HCT116 (cell line): ENCODE measurements at regions not wholly inside any gene's neighbourhood (a gene's known extent, or its start where the extent isn't known, plus 50 kb on each side); places are given as distances from the start of the nearest gene placed in this dataset.

Experiments
- ATAC-seq: fragments of 200-7000 bp; cut with Tn5 transposase; 2 replicates; pipeline ENCODE4 v1.9.1; 2020; ENCODE audit warnings: mild to moderate bottlenecking, moderate library complexity
- BruUV-seq: library from RNA; stranded (reverse); fragments of 400-500 nt; replicated peaks from 2 replicates; lab custom pipeline; 2021; lab: Mats Ljungman, UMichigan
- CTCF ChIA-PET: fragments of 300-600 bp; sonication (Branson Sonifier 250); formaldehyde crosslinking; loops from one replicate; lab custom pipeline; 2021; ENCODE audit warnings: antibody characterized with exemption; lab: Charles Lee
- POLR2A ChIA-PET: fragments of 300-600, 350-600 bp; sonication (Branson Sonifier 250); formaldehyde crosslinking; loops from one replicate; lab custom pipeline; 2021; ENCODE audit warnings: antibody characterized with exemption; lab: Charles Lee
- RAD21 ChIA-PET, 2 experiments: fragments of 300-600 bp; sonication (Branson Sonifier 250); formaldehyde crosslinking; loops; one replicate each; lab custom pipeline; 2023; ENCODE audit warnings: low total read pairs in 2 of 2; ENCODE audit not compliant: uncharacterized antibody in 2 of 2, unreplicated experiment in 2 of 2, low non-redundant PET in 1 of 2; lab: Charles Lee
- DNase-seq: peaks from one replicate; pipeline ENCODE4 v3.0.0-alpha.2; 2010; ENCODE audit warnings: low read depth, low spot score
- H2AFZ ChIP-seq: fragments of 200-600 bp; shearing (Covaris generic), sonication (generic); 2 replicates; pipeline ENCODE4 v1.6.1; 2017; ENCODE audit warnings: low read depth, mixed run types, mixed read lengths, antibody characterized with exemption, low read length; ENCODE audit not compliant: poor library complexity, severe bottlenecking
- H3K27ac ChIP-seq: 2 replicates; pipeline ENCODE4 v1.5.1; 2012; ENCODE audit warnings: low read depth, low read length
- H3K27me3 ChIP-seq: fragments of 200-600 bp; sonication (generic); 2 replicates; pipeline ENCODE4 v1.6.1; 2016; ENCODE audit warnings: mixed run types, low read length, mixed read lengths; ENCODE audit not compliant: insufficient read depth
- H3K36me3 ChIP-seq, 2 experiments: fragments of 200-500 bp in 1 of 2; fragments of 200-600 bp in 1 of 2; sonication (Bioruptor generic) in 1 of 2; sonication (generic) in 1 of 2; 2 replicates each; pipeline versions ENCODE4 v1.5.1 to v1.6.1; 2014 to 2016; ENCODE audit warnings: low read length in 2 of 2, inconsistent platforms in 1 of 2, mixed read lengths in 1 of 2, mixed run types in 1 of 2; ENCODE audit not compliant: insufficient read depth in 2 of 2, control insufficient read depth in 1 of 2
- H3K4me1 ChIP-seq, 2 experiments: fragments of 200-600 bp in 1 of 2; sonication (generic) in 1 of 2; 2 replicates each; pipeline versions ENCODE4 v1.5.1 to v1.6.1; 2012 to 2017; ENCODE audit warnings: low read length in 2 of 2, inconsistent platforms in 1 of 2, mild to moderate bottlenecking in 1 of 2, mixed read lengths in 1 of 2, mixed run types in 1 of 2, moderate library complexity in 1 of 2; ENCODE audit not compliant: insufficient read depth in 2 of 2, control insufficient read depth in 1 of 2
- H3K4me2 ChIP-seq: fragments of 200-600 bp; sonication (generic); 2 replicates; pipeline ENCODE4 v1.6.1; 2017; ENCODE audit warnings: mixed run types, low read length, mixed read lengths
- H3K4me3 ChIP-seq, 2 experiments: fragments of 200-600 bp in 1 of 2; sonication (generic) in 1 of 2; replicated peaks in 1 of 2; 2 replicates each; pipeline ENCODE4 v1.5.1; 2011 to 2016; ENCODE audit warnings: low read length in 2 of 2, control low read depth in 1 of 2, low read depth in 1 of 2, mild to moderate bottlenecking in 1 of 2, mixed read lengths in 1 of 2, mixed run types in 1 of 2
- H3K79me2 ChIP-seq: fragments of 200-600 bp; sonication (generic); 2 replicates; pipeline ENCODE4 v1.6.1; 2017; ENCODE audit warnings: mild to moderate bottlenecking, mixed run types, low read length, moderate library complexity, mixed read lengths; ENCODE audit not compliant: insufficient read depth
- H3K9ac ChIP-seq: fragments of 200-600 bp; sonication (generic); 2 replicates; pipeline ENCODE4 v1.6.1; 2016; ENCODE audit warnings: low read length, mixed read lengths
- H3K9me2 ChIP-seq: fragments of 200-600 bp; sonication (generic), shearing (Covaris generic); 2 replicates; pipeline ENCODE4 v1.6.1; 2017; ENCODE audit warnings: mixed run types, mild to moderate bottlenecking, moderate library complexity; ENCODE audit not compliant: insufficient read depth
- H3K9me3 ChIP-seq, 2 experiments: fragments of 200-500 bp in 1 of 2; fragments of 200-600 bp in 1 of 2; sonication (Bioruptor generic) in 1 of 2; sonication (generic) in 1 of 2; 2 replicates each; pipeline ENCODE4 v1.6.1; 2014 to 2017; ENCODE audit warnings: low read length in 2 of 2, mixed read lengths in 2 of 2, inconsistent platforms in 1 of 2, low read depth in 1 of 2, mild to moderate bottlenecking in 1 of 2, mixed run types in 1 of 2, moderate library complexity in 1 of 2; ENCODE audit not compliant: control insufficient read depth in 1 of 2, insufficient read depth in 1 of 2
- H4K20me1 ChIP-seq: fragments of 200-600 bp; sonication (generic), shearing (Covaris generic); 2 replicates; pipeline ENCODE4 v1.6.1; 2017; ENCODE audit warnings: mixed run types, mild to moderate bottlenecking, moderate library complexity; ENCODE audit not compliant: insufficient read depth
- CEBPB ChIP-seq: IDR thresholded peaks from 2 replicates; pipeline ENCODE4 v1.6.1; 2012; ENCODE audit warnings: low read depth
- CTCF ChIP-seq, 3 experiments: fragments of 200-600 bp in 1 of 3; sonication (generic) in 1 of 3; IDR thresholded peaks in 2 of 3; conservative IDR thresholded peaks in 1 of 3; 2 replicates each; pipeline ENCODE4 v1.5.1; 2012 to 2017; ENCODE audit warnings: low read depth in 2 of 3, low read length in 2 of 3, antibody characterized with exemption in 1 of 3, borderline replicate concordance in 1 of 3, control low read depth in 1 of 3, mild to moderate bottlenecking in 1 of 3, mixed read lengths in 1 of 3, mixed run types in 1 of 3, moderate library complexity in 1 of 3; ENCODE audit not compliant: insufficient read depth in 1 of 3
- EGR1 ChIP-seq: IDR thresholded peaks from 2 replicates; pipeline ENCODE4 v1.6.1; 2012; ENCODE audit warnings: low read depth
- ELF1 ChIP-seq: IDR thresholded peaks from 2 replicates; pipeline ENCODE4 v1.6.1; 2012; ENCODE audit warnings: low read depth, borderline replicate concordance
- EZH2 ChIP-seq: fragments of 200-600 bp; sonication (generic); IDR thresholded peaks from 2 replicates; pipeline ENCODE4 v1.6.1; 2017; ENCODE audit warnings: antibody characterized with exemption, mixed run types
- FOSL1 ChIP-seq: IDR thresholded peaks from 2 replicates; pipeline ENCODE4 v1.6.1; 2012; ENCODE audit warnings: low read depth
- JUND ChIP-seq: IDR thresholded peaks from 2 replicates; pipeline ENCODE4 v1.6.1; 2012
- POLR2A ChIP-seq: IDR thresholded peaks from 2 replicates; pipeline ENCODE4 v1.7.0; 2011; ENCODE audit warnings: borderline replicate concordance; ENCODE audit not compliant: insufficient read depth, insufficient read length; ENCODE audit errors: extremely low read depth
- RAD21 ChIP-seq: IDR thresholded peaks from 2 replicates; pipeline ENCODE4 v1.6.1; 2012; ENCODE audit warnings: low read depth, mild to moderate bottlenecking
- SP1 ChIP-seq: IDR thresholded peaks from 2 replicates; pipeline ENCODE4 v1.6.1; 2012; ENCODE audit warnings: low read depth
- SRF ChIP-seq: IDR thresholded peaks from 2 replicates; pipeline ENCODE4 v1.6.1; 2012; ENCODE audit warnings: low read depth
- TCF7L2 ChIP-seq: IDR thresholded peaks from 2 replicates; pipeline ENCODE4 v1.7.0; 2011; ENCODE audit warnings: borderline replicate concordance, inconsistent platforms; ENCODE audit not compliant: insufficient read depth, insufficient read length; ENCODE audit errors: extremely low read depth
- YY1 ChIP-seq: IDR thresholded peaks from 2 replicates; pipeline ENCODE4 v1.6.1; 2011; ENCODE audit warnings: low read length, low read depth, moderate library complexity, mild to moderate bottlenecking; ENCODE audit not compliant: insufficient replicate concordance; ENCODE audit errors: extremely low read depth
- ZNF274 ChIP-seq: fragments of 200-500 bp; sonication (Bioruptor generic); IDR thresholded peaks from 2 replicates; pipeline ENCODE4 v1.6.1; 2014; ENCODE audit warnings: mild to moderate bottlenecking, low read depth, low read length, inconsistent platforms
- intact Hi-C: fragments of 100-400 bp; cut with micrococcal nuclease; formaldehyde crosslinking; loops from 2 replicates; pipeline ENCODE4 v1.10.0; 2022
- TF ChIP-seq, protein P1 (sequence below): IDR thresholded peaks from 2 replicates; pipeline ENCODE4 v1.6.1; 2012; ENCODE audit warnings: low read depth
- TF ChIP-seq, protein P2 (sequence below): IDR thresholded peaks from 2 replicates; pipeline ENCODE4 v1.6.1; 2012

DNA sequence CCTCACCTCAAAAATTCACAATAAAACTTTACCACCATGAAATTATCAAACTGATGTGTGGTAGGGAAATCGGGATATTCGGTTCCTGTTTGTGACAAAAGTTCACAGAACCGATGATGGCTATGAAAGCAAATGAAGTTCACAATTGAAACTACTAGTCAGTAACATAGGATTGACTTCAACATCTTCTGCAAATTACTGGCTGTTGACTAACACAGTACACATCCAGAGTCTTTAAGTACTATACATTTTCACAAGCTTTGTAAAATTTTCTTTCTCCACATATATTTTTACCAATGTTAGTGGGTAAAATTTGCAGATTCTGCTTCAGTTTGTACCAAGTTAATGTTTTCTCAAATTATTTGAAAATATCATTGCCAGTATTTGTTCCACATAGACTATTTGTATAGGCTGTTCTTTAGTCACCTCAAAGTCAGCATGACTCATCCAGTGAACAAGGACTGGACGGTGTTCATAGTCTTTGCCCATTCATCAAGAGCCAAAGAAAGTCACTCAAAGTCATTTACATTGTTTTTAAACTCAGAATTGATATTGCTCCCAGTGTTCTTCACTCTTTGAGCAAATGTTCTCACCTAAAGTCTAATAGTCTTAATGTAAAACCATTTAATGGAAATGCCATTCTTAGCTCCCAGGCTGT is 213.4 kb downstream of the USP25 start (continued):
- TF ChIP-seq, protein P1, sequence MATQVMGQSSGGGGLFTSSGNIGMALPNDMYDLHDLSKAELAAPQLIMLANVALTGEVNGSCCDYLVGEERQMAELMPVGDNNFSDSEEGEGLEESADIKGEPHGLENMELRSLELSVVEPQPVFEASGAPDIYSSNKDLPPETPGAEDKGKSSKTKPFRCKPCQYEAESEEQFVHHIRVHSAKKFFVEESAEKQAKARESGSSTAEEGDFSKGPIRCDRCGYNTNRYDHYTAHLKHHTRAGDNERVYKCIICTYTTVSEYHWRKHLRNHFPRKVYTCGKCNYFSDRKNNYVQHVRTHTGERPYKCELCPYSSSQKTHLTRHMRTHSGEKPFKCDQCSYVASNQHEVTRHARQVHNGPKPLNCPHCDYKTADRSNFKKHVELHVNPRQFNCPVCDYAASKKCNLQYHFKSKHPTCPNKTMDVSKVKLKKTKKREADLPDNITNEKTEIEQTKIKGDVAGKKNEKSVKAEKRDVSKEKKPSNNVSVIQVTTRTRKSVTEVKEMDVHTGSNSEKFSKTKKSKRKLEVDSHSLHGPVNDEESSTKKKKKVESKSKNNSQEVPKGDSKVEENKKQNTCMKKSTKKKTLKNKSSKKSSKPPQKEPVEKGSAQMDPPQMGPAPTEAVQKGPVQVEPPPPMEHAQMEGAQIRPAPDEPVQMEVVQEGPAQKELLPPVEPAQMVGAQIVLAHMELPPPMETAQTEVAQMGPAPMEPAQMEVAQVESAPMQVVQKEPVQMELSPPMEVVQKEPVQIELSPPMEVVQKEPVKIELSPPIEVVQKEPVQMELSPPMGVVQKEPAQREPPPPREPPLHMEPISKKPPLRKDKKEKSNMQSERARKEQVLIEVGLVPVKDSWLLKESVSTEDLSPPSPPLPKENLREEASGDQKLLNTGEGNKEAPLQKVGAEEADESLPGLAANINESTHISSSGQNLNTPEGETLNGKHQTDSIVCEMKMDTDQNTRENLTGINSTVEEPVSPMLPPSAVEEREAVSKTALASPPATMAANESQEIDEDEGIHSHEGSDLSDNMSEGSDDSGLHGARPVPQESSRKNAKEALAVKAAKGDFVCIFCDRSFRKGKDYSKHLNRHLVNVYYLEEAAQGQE: no peak
- TF ChIP-seq SRF (no peak), YY1 (no peak), CEBPB (no peak), CTCF (IDR thresholded peaks at IDR 0.05 in 2 of 3, conservative IDR thresholded peaks at IDR 0.05 in 1 of 3; ENCODE audit: borderline replicate concordance in 1 of 3, insufficient read depth in 1 of 3, low read depth in 2 of 3, low read length in 2 of 3) (no peak)

DNA sequence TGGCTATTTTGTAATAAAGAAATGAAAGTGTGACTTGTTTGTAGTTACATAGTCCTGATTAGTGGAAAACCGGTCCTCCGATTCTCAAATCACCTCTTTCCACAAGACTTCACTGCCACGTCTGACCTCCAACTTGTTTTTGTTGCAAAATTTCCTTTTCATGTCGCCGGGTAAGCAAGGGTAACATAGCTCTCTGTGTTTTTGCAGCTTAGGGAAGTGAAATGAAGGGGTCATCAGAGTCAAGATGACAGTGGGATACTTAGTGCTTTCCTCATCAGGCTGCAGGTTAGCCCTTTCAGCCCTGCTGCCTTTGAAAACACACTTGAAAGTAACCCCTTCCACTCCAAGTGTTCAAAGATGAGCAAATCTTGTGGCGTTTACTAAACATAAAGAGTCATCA is 217.9 kb downstream of the USP25 start:
- POLR2A ChIA-PET: no interaction called here
- ATAC-seq (no peak), DNase-seq (no peak)
- H3K9me2 ChIP-seq: no peaks in the 10 kb centered on the region
- H3K79me2 ChIP-seq: no peaks in the 10 kb centered on the region
- H3K4me1 ChIP-seq: no peaks in the 10 kb centered on the region
- H3K4me2 ChIP-seq: no peak overlapping the region
- intact Hi-C loops: no loop called here
- no peaks in the 10 kb centered on the region; the same call in 1 of the 2 replicates for H3K27me3 ChIP-seq
- H3K9ac ChIP-seq: no peak overlapping the region
- no peaks in the 10 kb centered on the region for H4K20me1 ChIP-seq
- H3K9me3 ChIP-seq: no peaks in the 10 kb centered on the region
- no TSS peak for BruUV-seq
- no peak for TF ChIP-seq TCF7L2
- no peak for TF ChIP-seq ZNF274
- TF ChIP-seq, protein P2, sequence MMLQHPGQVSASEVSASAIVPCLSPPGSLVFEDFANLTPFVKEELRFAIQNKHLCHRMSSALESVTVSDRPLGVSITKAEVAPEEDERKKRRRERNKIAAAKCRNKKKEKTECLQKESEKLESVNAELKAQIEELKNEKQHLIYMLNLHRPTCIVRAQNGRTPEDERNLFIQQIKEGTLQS: no peak
- no peak for TF ChIP-seq RAD21
- no peak for TF ChIP-seq ELF1
- no peak for TF ChIP-seq CEBPB
- TF ChIP-seq JUND: no peak
- TF ChIP-seq POLR2A: no peak
- no peak for TF ChIP-seq FOSL1
- no peak for TF ChIP-seq EZH2
- no peak for TF ChIP-seq SP1
- no peak for TF ChIP-seq EGR1
- H3K27ac ChIP-seq: no peak overlapping the region
- RAD21 ChIA-PET: no interaction called here
- H3K36me3 ChIP-seq: no peaks in the 10 kb centered on the region
- no peak overlapping the region for H2AFZ ChIP-seq
- no peak overlapping the region for H3K4me3 ChIP-seq
- CTCF ChIA-PET: no interaction called here
